Heart right ventricle (tissue), 16 donors: ENCODE measurements at regions not wholly inside any gene's neighbourhood (a gene's known extent, or its start where the extent isn't known, plus 50 kb on each side); places are given as distances from the start of the nearest gene placed in this dataset.

Source experiments
- ATAC-seq, 8 donors: fragments of 200-7000 bp; cut with Tn5 transposase; one replicate each; pipeline ENCODE4 v1.9.1; 2020; ENCODE audit warnings: mild to moderate bottlenecking in 8 of 8, moderate library complexity in 8 of 8, moderate number of reproducible peaks in 1 of 8
- DNase-seq, 2 donors: peaks; one replicate each; pipeline ENCODE4 v3.0.0-alpha.2; 2020
- H3K27ac ChIP-seq, 10 donors: fragments of 200-600 bp; sonication (generic) in 2 of 10; one replicate each; pipeline versions ENCODE4 v1.5.0 to v1.8.0; 2020 to 2022; ENCODE audit warnings: mild to moderate bottlenecking in 3 of 10
- H3K27me3 ChIP-seq, 7 donors: fragments of 200-600 bp; one replicate each; pipeline ENCODE4 v1.8.0; 2021 to 2022; ENCODE audit warnings: mild to moderate bottlenecking in 2 of 7
- H3K36me3 ChIP-seq, 9 donors: fragments of 200-600 bp; sonication (generic) in 1 of 9; one replicate each; pipeline versions ENCODE4 v1.5.0 to v1.8.0; 2020 to 2022; ENCODE audit warnings: mild to moderate bottlenecking in 2 of 9
- H3K4me1 ChIP-seq, 9 donors: fragments of 200-600 bp; sonication (generic) in 1 of 9; one replicate each; pipeline versions ENCODE4 v1.5.0 to v1.8.0; 2020 to 2022; ENCODE audit warnings: mild to moderate bottlenecking in 4 of 9
- H3K4me3 ChIP-seq, 10 donors: fragments of 200-600 bp; sonication (generic) in 2 of 10; one replicate each; pipeline versions ENCODE4 v1.5.0 to v1.8.0; 2020 to 2022; ENCODE audit warnings: mild to moderate bottlenecking in 7 of 10, moderate library complexity in 2 of 10
- H3K9me3 ChIP-seq, 11 donors: fragments of 200-600 bp in 10 of 11; sonication (generic) in 2 of 11; one replicate each; pipeline versions ENCODE4 v1.5.0 to v1.8.0; 2013 to 2022; ENCODE audit warnings: mild to moderate bottlenecking in 2 of 11, control low read depth in 1 of 11, moderate library complexity in 1 of 11
- WGBS, 2 donors: extraction: QIAGEN DNeasy Blood & Tissue Kit; methylation state at CpG; one replicate each; pipeline ENCODE4 v1.1.7; 2013; ENCODE audit warnings: inconsistent platforms in 1 of 2; 5-methylcytosine and 5-hydroxymethylcytosine counted together
- intact Hi-C, 10 donors: fragments of 100-400 bp; cut with DNase I; formaldehyde crosslinking; loops; one replicate each; pipeline versions ENCODE4 v1.11.1 to v1.14.2; 2022
- TF ChIP-seq, protein P1 (sequence below), 9 donors: fragments of 200-600 bp; sonication (generic) in 2 of 9; IDR thresholded peaks; one replicate each; pipeline versions ENCODE4 v1.5.0 to v1.8.0; 2021 to 2022; ENCODE audit warnings: antibody characterized with exemption in 9 of 9, mild to moderate bottlenecking in 5 of 9, moderate library complexity in 1 of 9
- donor health status: Arrhythmogenic right ventricular cardiomyopathy.
- donor health status: ischemic (EF 13 %, LVEDD 7.1; RV severe dilation, severe dysfunction).
- donor health status: healthy with polysubstance abuse.
- donor health status: DM: no; HTN: yes; CAD: no.
- donor health status: DM: no; HTN: no; CAD: no.
- donor health status: ischemic (EF 25% LVEDD 6.9; RV normal size, moderate dysfunction).
- donor health status: ischemic (EF 25% LVEDD 5.7; RV mildly dilated, moderate dysfunction).
- donor health status: healthy.
- donor health status: DM: yes; HTN: yes; CAD: no.
- donor health status: Ischemic cardiomyopathy.
- donor health status: ischemic (EF 35%, LVEDD 5.7; RV mildly dilated, moderate dysfunction).
- donor health status: nonischemic (EF 11% LVEDD 7.7; RV severe dilation, severe dysfunction).
- donor health status: DM: yes; HTN: yes; CAD: no.
- donor health status: PGD.
- donor health status: ischemic (EF 29% LVEDD 5.4; RV normal size, mild dysfunction).
- donor health status: nonischemic (EF 23%, LVEDD 6.1; RV moderate dilation, normal function).

DNA sequence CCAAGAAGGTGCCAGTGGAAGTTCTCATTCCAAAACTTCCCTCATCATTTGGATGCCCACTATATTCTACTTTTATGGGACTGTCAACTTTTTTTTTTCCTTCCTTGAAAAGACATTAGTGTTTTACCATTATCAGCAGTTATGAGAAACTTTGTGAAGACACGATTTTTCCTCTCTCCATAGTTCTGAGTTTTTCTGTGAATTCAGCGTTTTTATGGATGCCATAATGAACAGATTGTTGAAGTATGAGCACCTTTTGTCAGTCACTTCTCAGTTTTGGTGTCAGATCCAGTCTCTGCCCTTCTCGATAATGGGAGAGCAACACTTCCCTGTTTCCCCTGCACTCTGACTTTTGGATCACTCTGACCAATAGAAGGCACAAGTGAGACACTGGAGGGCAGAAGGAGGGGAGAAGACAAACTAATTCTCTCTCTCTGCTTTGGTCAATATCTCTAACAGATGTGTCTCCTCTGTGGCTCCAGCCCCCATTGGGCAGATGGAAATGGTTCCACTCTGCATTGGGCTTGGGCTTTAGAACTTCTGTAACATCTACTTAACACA lies 53.5 kb upstream of the FN1 start:
- WGBS, 2 donors: 78 to 80% methylated on average over 3 of the region's 3 CpGs
- ATAC-seq: no peak
- no peak for DNase-seq
- TF ChIP-seq, protein P1, sequence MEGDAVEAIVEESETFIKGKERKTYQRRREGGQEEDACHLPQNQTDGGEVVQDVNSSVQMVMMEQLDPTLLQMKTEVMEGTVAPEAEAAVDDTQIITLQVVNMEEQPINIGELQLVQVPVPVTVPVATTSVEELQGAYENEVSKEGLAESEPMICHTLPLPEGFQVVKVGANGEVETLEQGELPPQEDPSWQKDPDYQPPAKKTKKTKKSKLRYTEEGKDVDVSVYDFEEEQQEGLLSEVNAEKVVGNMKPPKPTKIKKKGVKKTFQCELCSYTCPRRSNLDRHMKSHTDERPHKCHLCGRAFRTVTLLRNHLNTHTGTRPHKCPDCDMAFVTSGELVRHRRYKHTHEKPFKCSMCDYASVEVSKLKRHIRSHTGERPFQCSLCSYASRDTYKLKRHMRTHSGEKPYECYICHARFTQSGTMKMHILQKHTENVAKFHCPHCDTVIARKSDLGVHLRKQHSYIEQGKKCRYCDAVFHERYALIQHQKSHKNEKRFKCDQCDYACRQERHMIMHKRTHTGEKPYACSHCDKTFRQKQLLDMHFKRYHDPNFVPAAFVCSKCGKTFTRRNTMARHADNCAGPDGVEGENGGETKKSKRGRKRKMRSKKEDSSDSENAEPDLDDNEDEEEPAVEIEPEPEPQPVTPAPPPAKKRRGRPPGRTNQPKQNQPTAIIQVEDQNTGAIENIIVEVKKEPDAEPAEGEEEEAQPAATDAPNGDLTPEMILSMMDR (IDR thresholded peaks at IDR 0.05): no peak
- Histone ChIP-seq H3K27me3 (no peaks in the 10 kb centered on the region), H3K27ac (no peak overlapping the region), H3K9me3 (no peaks in the 10 kb centered on the region), H3K4me1 (peaks cover 0 to 6% (median 0%) of the 10 kb centered on the region in 9 donors), H3K36me3 (no peaks in the 10 kb centered on the region), H3K4me3 (no peak overlapping the region)
- intact Hi-C loops: no loop called here

DNA sequence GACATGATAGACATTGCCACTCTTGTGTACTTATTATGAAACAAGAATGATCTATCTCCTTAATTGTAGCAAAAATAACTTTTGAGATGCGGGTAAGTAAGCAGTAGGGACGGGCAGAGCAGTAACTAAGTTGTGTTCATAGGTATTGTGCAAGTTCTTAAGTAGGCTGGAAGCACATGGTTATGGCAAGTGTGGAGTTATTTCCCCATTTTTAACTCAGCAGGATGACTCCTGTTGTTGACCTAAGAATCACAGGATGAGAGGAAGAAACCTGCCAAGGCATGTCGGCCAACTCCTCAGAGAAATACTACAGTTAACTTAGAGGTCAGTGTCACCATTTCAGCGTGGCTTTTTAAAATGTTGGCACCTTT lies 51.1 kb upstream of the FN1 start:
- Histone ChIP-seq H3K4me3 (no peak overlapping the region), H3K27ac (no peak overlapping the region), H3K36me3 (no peaks in the 10 kb centered on the region), H3K4me1 (peaks cover 0 to 6% (median 0%) of the 10 kb centered on the region in 9 donors), H3K27me3 (no peaks in the 10 kb centered on the region), H3K9me3 (no peaks in the 10 kb centered on the region)
- WGBS, 2 donors: 67 to 72% methylated on average over 4 of the region's 4 CpGs
- DNase-seq (no peak), ATAC-seq (no peak)
- TF ChIP-seq, protein P1 (IDR thresholded peaks at IDR 0.05): no peak
- intact Hi-C loops: no loop called here

DNA sequence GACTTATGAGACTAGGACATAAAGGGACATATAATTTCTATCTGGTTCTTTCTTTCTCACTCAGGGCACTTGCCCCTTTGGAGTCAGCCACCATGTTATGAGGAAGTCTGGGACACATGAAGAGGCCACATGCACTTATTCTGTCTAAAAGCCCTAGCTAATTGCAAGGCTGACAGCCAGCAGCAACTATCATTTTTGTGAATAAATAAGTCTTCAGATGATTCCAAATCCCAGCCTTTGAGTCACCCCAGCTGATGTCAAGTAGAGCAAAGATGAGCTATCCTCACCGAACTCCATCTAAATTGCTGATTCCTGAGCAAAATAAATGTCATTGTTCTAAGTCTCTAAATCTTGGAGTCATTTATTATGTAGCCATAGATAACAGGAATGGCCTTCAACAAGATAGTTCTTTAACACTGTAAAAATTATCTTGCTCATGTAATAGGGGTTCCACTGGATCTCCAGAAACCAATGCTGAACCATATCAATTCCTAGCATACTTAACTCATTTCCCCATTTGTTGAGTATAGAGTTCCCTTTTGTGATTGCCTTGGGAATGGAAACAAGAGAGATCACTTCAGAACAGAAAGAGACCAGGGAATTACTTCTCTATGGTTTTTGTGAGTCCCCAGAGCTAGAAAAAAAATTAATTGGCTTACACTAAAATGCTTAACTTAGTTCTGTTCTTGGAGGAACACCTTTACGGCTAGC lies 50.6 kb upstream of the FN1 start:
- Histone ChIP-seq H3K4me1 (peaks cover 0 to 6% (median 0%) of the 10 kb centered on the region in 9 donors), H3K27ac (no peak overlapping the region), H3K9me3 (no peaks in the 10 kb centered on the region), H3K36me3 (no peaks in the 10 kb centered on the region), H3K27me3 (no peaks in the 10 kb centered on the region), H3K4me3 (no peak overlapping the region)
- intact Hi-C loops: no loop called here
- TF ChIP-seq, protein P1 (IDR thresholded peaks at IDR 0.05): no peak
- WGBS, 2 donors: 88 to 91% methylated on average over 2 of the region's 2 CpGs
- ATAC-seq (no peak), DNase-seq (no peak)
